Fibroblast of lung (primary cell): ENCODE measurements at regions not wholly inside any gene's neighbourhood (a gene's known extent, or its start where the extent isn't known, plus 50 kb on each side); places are given as distances from the start of the nearest gene placed in this dataset.
"Not testable (repeated sequence)": the region's sequence is repeated elsewhere in the genome, so short reads cannot be mapped to it uniquely, and the experiment has no call there.

Source experiments
- DNase-seq, 2 donors: peaks; one replicate each; pipeline versions ENCODE4 v3.0.0 to v3.0.0-alpha.2; 2010; ENCODE audit warnings: low read depth in 2 of 2
- H2AFZ ChIP-seq: 2 replicates; pipeline ENCODE4 v1.5.1; 2012; ENCODE audit warnings: low read length, control low read depth, inconsistent platforms
- H3K27ac ChIP-seq: 2 replicates; pipeline ENCODE4 v1.5.1; 2011; ENCODE audit warnings: low read length, control low read depth; ENCODE audit not compliant: insufficient read depth
- H3K27me3 ChIP-seq: 2 replicates; pipeline ENCODE4 v1.5.1; 2011; ENCODE audit warnings: mild to moderate bottlenecking, low read length; ENCODE audit not compliant: control insufficient read depth, insufficient read depth
- H3K36me3 ChIP-seq: 2 replicates; pipeline ENCODE4 v1.5.1; 2011; ENCODE audit warnings: low read length; ENCODE audit not compliant: control insufficient read depth, insufficient read depth
- H3K4me1 ChIP-seq: 2 replicates; pipeline ENCODE4 v1.5.1; 2011; ENCODE audit warnings: low read length; ENCODE audit not compliant: control insufficient read depth, insufficient read depth; ENCODE audit errors: extremely low read depth
- H3K4me2 ChIP-seq: 2 replicates; pipeline ENCODE4 v1.5.1; 2011; ENCODE audit warnings: low read length, control low read depth; ENCODE audit not compliant: insufficient read depth; ENCODE audit errors: extremely low read depth
- H3K4me3 ChIP-seq, 4 experiments: fragments of 200-600 bp in 1 of 4; sonication (generic) in 1 of 4; replicated peaks in 1 of 4; 2 replicates each; pipeline ENCODE4 v1.5.1; 2011 to 2016; ENCODE audit warnings: low read length in 4 of 4, low read depth in 3 of 4, mild to moderate bottlenecking in 3 of 4, control low read depth in 2 of 4, inconsistent platforms in 1 of 4, mixed read lengths in 1 of 4; ENCODE audit not compliant: insufficient read depth in 1 of 4; ENCODE audit errors: control extremely low read depth in 1 of 4
- H3K79me2 ChIP-seq: 2 replicates; pipeline ENCODE4 v1.5.1; 2012; ENCODE audit warnings: mild to moderate bottlenecking, low read length, inconsistent platforms; ENCODE audit not compliant: control insufficient read depth, insufficient read depth
- H3K9ac ChIP-seq: 2 replicates; pipeline ENCODE4 v1.5.1; 2011; ENCODE audit warnings: mild to moderate bottlenecking, low read length, control low read depth; ENCODE audit not compliant: insufficient read depth
- H3K9me3 ChIP-seq: 2 replicates; pipeline ENCODE4 v1.5.1; 2012; ENCODE audit warnings: low read depth, low read length; ENCODE audit not compliant: control insufficient read depth, insufficient read depth
- H4K20me1 ChIP-seq: 2 replicates; pipeline ENCODE4 v1.5.1; 2011; ENCODE audit warnings: low read length; ENCODE audit not compliant: control insufficient read depth, insufficient read depth; ENCODE audit errors: extremely low read depth
- CTCF ChIP-seq, 2 donors: IDR thresholded peaks in 1 of 2; conservative IDR thresholded peaks in 1 of 2; 1 replicate in 1 of 2; 2 replicates in 1 of 2; pipeline ENCODE4 v1.5.1; 2011 to 2012; ENCODE audit warnings: low read length in 2 of 2, control low read depth in 1 of 2, inconsistent platforms in 1 of 2, low read depth in 1 of 2, mild to moderate bottlenecking in 1 of 2
- EZH2 ChIP-seq: IDR thresholded peaks from 2 replicates; pipeline ENCODE4 v1.5.1; 2012; ENCODE audit warnings: low read length, control low read depth, mild to moderate bottlenecking; ENCODE audit errors: missing control alignments

GRCh38 chr2:100748673-100749072, 71.3 kb upstream of the NPAS2 start:
- Histone ChIP-seq H3K4me1 (peaks cover 25% of the 10 kb centered on the region), H3K9me3 (no peaks in the 10 kb centered on the region), H3K36me3 (no peaks in the 10 kb centered on the region), H4K20me1 (no peaks in the 10 kb centered on the region), H2AFZ (no peak overlapping the region), H3K79me2 (no peaks in the 10 kb centered on the region), H3K9ac (no peak overlapping the region), H3K27ac (no peak overlapping the region), H3K4me2 (no peak overlapping the region), H3K4me3 (no peak overlapping the region), H3K27me3 (no peaks in the 10 kb centered on the region)
- TF ChIP-seq CTCF (conservative IDR thresholded peaks at IDR 0.05 in 1 of 2, IDR thresholded peaks at IDR 0.05 in 1 of 2; ENCODE audit: low read depth in 1 of 2, low read length in 2 of 2) (no peak), EZH2 (no peak)
- DNase-seq, result no peak

- Histone ChIP-seq H3K4me2 (no peak overlapping the region), H3K4me1 (peaks cover 18% of the 10 kb centered on the region)
These were observed 70.0 kb upstream of the NPAS2 start for GRCh38 chr2:100749771-100750542.

GRCh38 chr2:100751871-100752625, 67.9 kb upstream of the NPAS2 start:
- not testable (repeated sequence) for H2AFZ ChIP-seq, H3K9me3 ChIP-seq, H3K79me2 ChIP-seq, H3K4me3 ChIP-seq, H3K4me2 ChIP-seq, H3K27me3 ChIP-seq, H3K9ac ChIP-seq, H4K20me1 ChIP-seq, H3K36me3 ChIP-seq
- Histone ChIP-seq H3K27ac (peak overlapping the region; percentile 52), H3K4me1 (peaks cover 18% of the 10 kb centered on the region)
- DNase-seq, result peak; percentile 49 to 67

More at GRCh38 chr2:100749771-100750542, 70.0 kb upstream of the NPAS2 start:
- Histone ChIP-seq H3K9me3 (no peaks in the 10 kb centered on the region), H3K27ac (no peak overlapping the region), H3K79me2 (no peaks in the 10 kb centered on the region), H3K9ac (no peak overlapping the region), H2AFZ (no peak overlapping the region), H3K27me3 (no peaks in the 10 kb centered on the region), H3K4me3 (no peak overlapping the region), H3K36me3 (no peaks in the 10 kb centered on the region), H4K20me1 (no peaks in the 10 kb centered on the region)
- DNase-seq, result no peak
- no peak for TF ChIP-seq EZH2
- TF ChIP-seq CTCF (conservative IDR thresholded peaks at IDR 0.05 in 1 of 2, IDR thresholded peaks at IDR 0.05 in 1 of 2; ENCODE audit: low read depth in 1 of 2, low read length in 2 of 2), result no peak
